SK-N-SH treated with all-trans-retinoic acid at 6 μM for 48 hours (cell line): ENCODE measurements at regions not wholly inside any gene's neighbourhood (a gene's known extent, or its start where the extent isn't known, plus 50 kb on each side); places are given as distances from the start of the nearest gene placed in this dataset.

Source experiments
- ATAC-seq: fragments of 200-7000 bp; cut with Tn5 transposase; 3 replicates; pipeline ENCODE4 v1.9.1; 2020; ENCODE audit warnings: mild to moderate bottlenecking, moderate library complexity
- ARNTL ChIP-seq: fragments of 450-650 bp; formaldehyde crosslinking; IDR thresholded peaks from 2 replicates; pipeline ENCODE4 v1.5.0; 2020; ENCODE audit warnings: low read depth, mild to moderate bottlenecking, moderate library complexity, borderline replicate concordance
- BACH2 ChIP-seq: fragments of 250-450 bp; sonication (Bioruptor Pico); IDR thresholded peaks from 2 replicates; pipeline ENCODE4 v1.9.0; 2021; ENCODE audit warnings: mild to moderate bottlenecking, borderline replicate concordance
- CSDC2 ChIP-seq: fragments of 250-450 bp; sonication (Bioruptor Pico); IDR thresholded peaks from 2 replicates; pipeline ENCODE4 v1.5.0; 2020; ENCODE audit warnings: mild to moderate bottlenecking, moderate library complexity
- ESRRG ChIP-seq: fragments of 250-450 bp; sonication (Bioruptor Pico); IDR thresholded peaks from 2 replicates; pipeline ENCODE4 v1.6.1; 2021; ENCODE audit warnings: mild to moderate bottlenecking
- GLIS3 ChIP-seq: fragments of 250-450 bp; sonication (Bioruptor Pico); IDR thresholded peaks from 2 replicates; pipeline ENCODE4 v1.5.0; 2020; ENCODE audit warnings: mild to moderate bottlenecking, moderate library complexity
- ISL1 ChIP-seq: fragments of 250-450 bp; sonication (Bioruptor Pico); IDR thresholded peaks from 2 replicates; pipeline ENCODE4 v2.1.2; 2022; ENCODE audit warnings: mild to moderate bottlenecking, moderate library complexity
- OSR1 ChIP-seq: fragments of 250-450 bp; sonication (Bioruptor Pico); IDR thresholded peaks from 2 replicates; pipeline ENCODE4 v1.8.0; 2022; ENCODE audit warnings: moderate library complexity, mild to moderate bottlenecking, inconsistent platforms
- RARB ChIP-seq: fragments of 250-450 bp; sonication (Bioruptor Pico); IDR thresholded peaks from 2 replicates; pipeline ENCODE4 v1.8.0; 2021; ENCODE audit warnings: mild to moderate bottlenecking, moderate library complexity
- SNAI2 ChIP-seq: fragments of 250-450 bp; sonication (Bioruptor Pico); IDR thresholded peaks from 2 replicates; pipeline ENCODE4 v1.5.0; 2020; ENCODE audit warnings: mild to moderate bottlenecking, moderate library complexity
- TCF4 ChIP-seq: fragments of 250-450 bp; sonication (Bioruptor Pico); IDR thresholded peaks from 2 replicates; pipeline ENCODE4 v1.8.0; 2021; ENCODE audit warnings: mild to moderate bottlenecking, moderate library complexity, borderline replicate concordance
- TOX ChIP-seq: fragments of 250-450 bp; sonication (Bioruptor Pico); IDR thresholded peaks from 2 replicates; pipeline ENCODE4 v1.8.0; 2021; ENCODE audit warnings: mild to moderate bottlenecking, moderate library complexity, borderline replicate concordance
- ZC3H10 ChIP-seq: fragments of 250-450 bp; sonication (Bioruptor Pico); IDR thresholded peaks from 2 replicates; pipeline ENCODE4 v1.5.1; 2021; ENCODE audit warnings: mild to moderate bottlenecking, moderate library complexity
- ZFP3 ChIP-seq: fragments of 250-450 bp; sonication (Bioruptor Pico); IDR thresholded peaks from 2 replicates; pipeline ENCODE4 v1.5.0; 2020; ENCODE audit warnings: mild to moderate bottlenecking, moderate library complexity
- ZFP30 ChIP-seq: fragments of 450-650 bp; formaldehyde crosslinking; IDR thresholded peaks from 2 replicates; pipeline ENCODE4 v1.5.0; 2022; ENCODE audit warnings: mild to moderate bottlenecking, moderate library complexity
- ZNF565 ChIP-seq: fragments of 450-650 bp; formaldehyde crosslinking; conservative IDR thresholded peaks from 2 replicates; pipeline ENCODE4 v1.5.0; 2020; ENCODE audit warnings: low read depth, mild to moderate bottlenecking, moderate library complexity
- ZNF70 ChIP-seq: fragments of 450-650 bp; formaldehyde crosslinking; IDR thresholded peaks from 2 replicates; pipeline ENCODE4 v1.5.0; 2020; ENCODE audit warnings: mild to moderate bottlenecking, moderate library complexity
- ZNF8 ChIP-seq: fragments of 450-650 bp; formaldehyde crosslinking; IDR thresholded peaks from 2 replicates; pipeline ENCODE4 v1.5.0; 2020; ENCODE audit warnings: mild to moderate bottlenecking, moderate library complexity
- TF ChIP-seq, protein P1 (sequence below): fragments of 250-450 bp; sonication (Bioruptor Pico); IDR thresholded peaks from 2 replicates; pipeline ENCODE4 v1.8.0; 2020; ENCODE audit warnings: mild to moderate bottlenecking, moderate library complexity, borderline replicate concordance
- TF ChIP-seq, protein P2 (sequence below): fragments of 250-450 bp; sonication (Bioruptor Pico); IDR thresholded peaks from 2 replicates; pipeline ENCODE4 v1.5.1; 2021; ENCODE audit warnings: mild to moderate bottlenecking, moderate library complexity
- TF ChIP-seq, protein P3 (sequence below): fragments of 250-450 bp; sonication (Bioruptor Pico); IDR thresholded peaks from 2 replicates; pipeline ENCODE4 v1.8.0; 2021; ENCODE audit warnings: low read depth, mild to moderate bottlenecking, moderate library complexity, borderline replicate concordance
- TF ChIP-seq, protein P4 (sequence below): fragments of 250-450 bp; sonication (Bioruptor Pico); IDR thresholded peaks from 2 replicates; pipeline ENCODE4 v1.5.0; 2020; ENCODE audit warnings: mild to moderate bottlenecking, moderate library complexity

DNA sequence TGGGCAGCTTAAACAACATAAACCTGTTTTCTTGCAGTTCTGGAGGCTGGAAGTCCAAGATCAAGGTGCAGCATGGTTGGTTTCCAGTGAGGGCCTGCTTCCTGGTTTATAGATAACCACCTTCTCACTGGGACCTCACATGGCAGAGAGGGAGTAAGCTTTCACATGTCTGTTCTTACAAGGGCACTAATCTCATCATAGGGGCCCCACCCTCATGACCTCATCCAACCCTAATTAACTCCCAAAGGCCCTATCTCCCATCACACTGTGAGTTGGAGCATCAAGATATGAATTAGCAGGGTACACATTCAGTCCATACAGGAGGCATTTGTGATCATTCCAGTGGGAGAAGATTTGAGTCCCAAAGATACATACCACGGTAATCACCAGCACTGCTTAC is 50.5 kb upstream of the GRIN2A start:
- no peak for TF ChIP-seq ZFP30 (CRISPR knock-in tag)
- TF ChIP-seq ZC3H10: no peak
- no peak for TF ChIP-seq OSR1
- ATAC-seq: no peak

DNA sequence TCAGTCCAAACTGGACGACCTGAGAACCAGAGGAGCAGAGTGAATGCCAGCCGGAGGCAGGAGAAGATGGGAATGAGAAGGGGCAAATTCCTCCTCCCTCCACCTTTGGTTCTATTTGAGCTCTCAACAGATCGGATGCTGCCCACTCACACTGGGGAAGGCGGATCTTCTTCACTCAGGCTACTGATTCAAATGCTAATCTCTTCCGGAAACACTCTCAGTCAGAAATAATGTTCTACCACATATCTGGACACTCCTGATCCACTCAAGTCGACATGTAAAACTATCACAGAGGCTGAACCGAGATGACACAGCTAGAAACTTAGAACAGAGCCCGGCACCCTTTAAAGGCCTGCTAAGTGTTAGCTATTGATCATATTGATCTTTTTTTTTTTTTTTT is 57.4 kb upstream of the GRIN2A start:
- no peak for TF ChIP-seq BACH2 (CRISPR knock-in tag)
- TF ChIP-seq, protein P1, sequence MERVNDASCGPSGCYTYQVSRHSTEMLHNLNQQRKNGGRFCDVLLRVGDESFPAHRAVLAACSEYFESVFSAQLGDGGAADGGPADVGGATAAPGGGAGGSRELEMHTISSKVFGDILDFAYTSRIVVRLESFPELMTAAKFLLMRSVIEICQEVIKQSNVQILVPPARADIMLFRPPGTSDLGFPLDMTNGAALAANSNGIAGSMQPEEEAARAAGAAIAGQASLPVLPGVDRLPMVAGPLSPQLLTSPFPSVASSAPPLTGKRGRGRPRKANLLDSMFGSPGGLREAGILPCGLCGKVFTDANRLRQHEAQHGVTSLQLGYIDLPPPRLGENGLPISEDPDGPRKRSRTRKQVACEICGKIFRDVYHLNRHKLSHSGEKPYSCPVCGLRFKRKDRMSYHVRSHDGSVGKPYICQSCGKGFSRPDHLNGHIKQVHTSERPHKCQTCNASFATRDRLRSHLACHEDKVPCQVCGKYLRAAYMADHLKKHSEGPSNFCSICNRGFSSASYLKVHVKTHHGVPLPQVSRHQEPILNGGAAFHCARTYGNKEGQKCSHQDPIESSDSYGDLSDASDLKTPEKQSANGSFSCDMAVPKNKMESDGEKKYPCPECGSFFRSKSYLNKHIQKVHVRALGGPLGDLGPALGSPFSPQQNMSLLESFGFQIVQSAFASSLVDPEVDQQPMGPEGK (CRISPR knock-in tag): no peak
- no peak for TF ChIP-seq TOX (CRISPR knock-in tag)
- TF ChIP-seq TCF4 (CRISPR knock-in tag): no peak
- TF ChIP-seq ZNF70 (CRISPR knock-in tag): no peak
- TF ChIP-seq ESRRG: no peak
- no peak for TF ChIP-seq ZFP30 (CRISPR knock-in tag)
- no peak for TF ChIP-seq ZC3H10
- no peak for TF ChIP-seq ZNF565
- no peak for TF ChIP-seq ARNTL (CRISPR knock-in tag)
- TF ChIP-seq OSR1: no peak
- TF ChIP-seq, protein P2, sequence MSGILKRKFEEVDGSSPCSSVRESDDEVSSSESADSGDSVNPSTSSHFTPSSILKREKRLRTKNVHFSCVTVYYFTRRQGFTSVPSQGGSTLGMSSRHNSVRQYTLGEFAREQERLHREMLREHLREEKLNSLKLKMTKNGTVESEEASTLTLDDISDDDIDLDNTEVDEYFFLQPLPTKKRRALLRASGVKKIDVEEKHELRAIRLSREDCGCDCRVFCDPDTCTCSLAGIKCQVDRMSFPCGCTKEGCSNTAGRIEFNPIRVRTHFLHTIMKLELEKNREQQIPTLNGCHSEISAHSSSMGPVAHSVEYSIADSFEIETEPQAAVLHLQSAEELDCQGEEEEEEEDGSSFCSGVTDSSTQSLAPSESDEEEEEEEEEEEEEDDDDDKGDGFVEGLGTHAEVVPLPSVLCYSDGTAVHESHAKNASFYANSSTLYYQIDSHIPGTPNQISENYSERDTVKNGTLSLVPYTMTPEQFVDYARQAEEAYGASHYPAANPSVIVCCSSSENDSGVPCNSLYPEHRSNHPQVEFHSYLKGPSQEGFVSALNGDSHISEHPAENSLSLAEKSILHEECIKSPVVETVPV (CRISPR knock-in tag): no peak
- no peak for ATAC-seq

DNA sequence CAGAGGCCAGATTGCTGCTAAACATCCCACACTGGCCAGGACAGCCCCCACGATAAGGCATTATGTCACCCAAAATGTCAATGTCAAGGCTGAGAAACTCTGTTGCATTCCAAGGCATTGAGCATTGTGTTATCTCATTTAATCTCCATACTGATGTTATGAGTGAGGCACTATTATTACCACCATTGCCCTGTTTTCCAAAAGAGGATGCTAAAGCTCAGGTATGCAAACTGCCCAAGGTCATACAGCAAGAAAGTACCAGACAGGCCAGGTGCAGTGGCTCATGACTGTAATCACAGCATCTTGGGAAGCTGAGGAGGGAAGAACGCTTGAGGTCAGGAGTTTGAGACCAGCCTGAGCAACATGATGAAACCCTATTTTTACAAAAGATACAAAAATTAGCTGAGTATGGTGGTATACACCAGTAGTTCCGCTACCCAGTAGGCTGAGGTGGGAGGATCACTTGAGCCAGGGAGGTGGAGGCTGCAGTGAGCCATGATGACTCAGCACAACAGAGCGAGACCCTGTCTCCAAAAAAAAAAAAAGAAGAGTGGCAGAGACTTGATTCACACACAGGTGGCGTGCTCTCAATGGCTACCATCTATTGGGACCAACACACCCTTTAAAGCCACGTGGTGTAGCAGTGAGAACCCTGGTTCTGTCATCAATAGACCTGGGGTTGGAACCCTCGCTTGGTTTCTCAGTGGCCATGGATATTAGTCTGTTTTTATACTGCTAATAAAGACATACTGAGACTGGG is 58.8 kb upstream of the GRIN2A start:
- ATAC-seq: no peak
- TF ChIP-seq ZFP30 (CRISPR knock-in tag) (no peak), ZNF8 (no peak), ZNF565 (no peak), OSR1 (no peak), TCF4 (CRISPR knock-in tag) (no peak), ZFP3 (CRISPR knock-in tag) (no peak), ARNTL (CRISPR knock-in tag) (no peak), SNAI2 (CRISPR knock-in tag) (no peak), ISL1 (no peak)
- TF ChIP-seq, protein P1 (CRISPR knock-in tag): no peak

DNA sequence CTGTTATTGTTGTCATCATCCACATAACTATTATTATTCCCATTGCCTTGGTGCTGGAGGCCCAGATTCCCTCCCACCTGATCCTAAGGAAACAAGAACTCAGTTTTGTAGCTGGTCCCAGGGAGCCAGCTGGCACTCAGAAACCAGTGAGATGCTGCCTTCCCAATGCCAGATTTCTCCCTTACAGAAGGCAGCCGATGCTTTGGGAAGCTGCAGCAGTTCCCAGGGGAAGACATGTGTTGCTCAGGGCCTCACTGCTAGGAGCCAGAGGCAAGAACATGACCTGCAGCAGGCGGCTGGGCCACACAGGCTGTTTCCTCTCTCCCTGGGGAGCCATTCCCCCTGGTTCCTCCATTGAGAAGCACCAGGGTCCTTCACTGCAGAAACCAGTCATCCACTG is 59.9 kb upstream of the GRIN2A start:
- ATAC-seq: no peak
- no peak for TF ChIP-seq ARNTL (CRISPR knock-in tag)
- no peak for TF ChIP-seq ZNF70 (CRISPR knock-in tag)
- no peak for TF ChIP-seq ESRRG
- TF ChIP-seq, protein P3, sequence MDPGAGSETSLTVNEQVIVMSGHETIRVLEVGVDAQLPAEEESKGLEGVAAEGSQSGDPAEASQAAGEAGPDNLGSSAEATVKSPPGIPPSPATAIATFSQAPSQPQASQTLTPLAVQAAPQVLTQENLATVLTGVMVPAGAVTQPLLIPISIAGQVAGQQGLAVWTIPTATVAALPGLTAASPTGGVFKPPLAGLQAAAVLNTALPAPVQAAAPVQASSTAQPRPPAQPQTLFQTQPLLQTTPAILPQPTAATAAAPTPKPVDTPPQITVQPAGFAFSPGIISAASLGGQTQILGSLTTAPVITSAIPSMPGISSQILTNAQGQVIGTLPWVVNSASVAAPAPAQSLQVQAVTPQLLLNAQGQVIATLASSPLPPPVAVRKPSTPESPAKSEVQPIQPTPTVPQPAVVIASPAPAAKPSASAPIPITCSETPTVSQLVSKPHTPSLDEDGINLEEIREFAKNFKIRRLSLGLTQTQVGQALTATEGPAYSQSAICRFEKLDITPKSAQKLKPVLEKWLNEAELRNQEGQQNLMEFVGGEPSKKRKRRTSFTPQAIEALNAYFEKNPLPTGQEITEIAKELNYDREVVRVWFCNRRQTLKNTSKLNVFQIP (CRISPR knock-in tag): no peak
- no peak for TF ChIP-seq SNAI2 (CRISPR knock-in tag)
- no peak for TF ChIP-seq ZFP3 (CRISPR knock-in tag)
- no peak for TF ChIP-seq TCF4 (CRISPR knock-in tag)
- no peak for TF ChIP-seq GLIS3 (CRISPR knock-in tag)
- no peak for TF ChIP-seq OSR1
- TF ChIP-seq, protein P1 (CRISPR knock-in tag): no peak
- no peak for TF ChIP-seq CSDC2 (CRISPR knock-in tag)
- no peak for TF ChIP-seq TOX (CRISPR knock-in tag)
- TF ChIP-seq, protein P2 (CRISPR knock-in tag): no peak
- TF ChIP-seq ZC3H10: no peak
- no peak for TF ChIP-seq ZNF8
- TF ChIP-seq ZFP30 (CRISPR knock-in tag): no peak
- no peak for TF ChIP-seq RARB
- TF ChIP-seq, protein P4, sequence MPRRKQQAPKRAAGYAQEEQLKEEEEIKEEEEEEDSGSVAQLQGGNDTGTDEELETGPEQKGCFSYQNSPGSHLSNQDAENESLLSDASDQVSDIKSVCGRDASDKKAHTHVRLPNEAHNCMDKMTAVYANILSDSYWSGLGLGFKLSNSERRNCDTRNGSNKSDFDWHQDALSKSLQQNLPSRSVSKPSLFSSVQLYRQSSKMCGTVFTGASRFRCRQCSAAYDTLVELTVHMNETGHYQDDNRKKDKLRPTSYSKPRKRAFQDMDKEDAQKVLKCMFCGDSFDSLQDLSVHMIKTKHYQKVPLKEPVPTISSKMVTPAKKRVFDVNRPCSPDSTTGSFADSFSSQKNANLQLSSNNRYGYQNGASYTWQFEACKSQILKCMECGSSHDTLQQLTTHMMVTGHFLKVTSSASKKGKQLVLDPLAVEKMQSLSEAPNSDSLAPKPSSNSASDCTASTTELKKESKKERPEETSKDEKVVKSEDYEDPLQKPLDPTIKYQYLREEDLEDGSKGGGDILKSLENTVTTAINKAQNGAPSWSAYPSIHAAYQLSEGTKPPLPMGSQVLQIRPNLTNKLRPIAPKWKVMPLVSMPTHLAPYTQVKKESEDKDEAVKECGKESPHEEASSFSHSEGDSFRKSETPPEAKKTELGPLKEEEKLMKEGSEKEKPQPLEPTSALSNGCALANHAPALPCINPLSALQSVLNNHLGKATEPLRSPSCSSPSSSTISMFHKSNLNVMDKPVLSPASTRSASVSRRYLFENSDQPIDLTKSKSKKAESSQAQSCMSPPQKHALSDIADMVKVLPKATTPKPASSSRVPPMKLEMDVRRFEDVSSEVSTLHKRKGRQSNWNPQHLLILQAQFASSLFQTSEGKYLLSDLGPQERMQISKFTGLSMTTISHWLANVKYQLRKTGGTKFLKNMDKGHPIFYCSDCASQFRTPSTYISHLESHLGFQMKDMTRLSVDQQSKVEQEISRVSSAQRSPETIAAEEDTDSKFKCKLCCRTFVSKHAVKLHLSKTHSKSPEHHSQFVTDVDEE (CRISPR knock-in tag): no peak
